ENCODE measurements at regions not wholly inside any gene's neighbourhood (a gene's known extent, or its start where the extent isn't known, plus 50 kb on each side); places are given as distances from the start of the nearest gene placed in this dataset.

DNA sequence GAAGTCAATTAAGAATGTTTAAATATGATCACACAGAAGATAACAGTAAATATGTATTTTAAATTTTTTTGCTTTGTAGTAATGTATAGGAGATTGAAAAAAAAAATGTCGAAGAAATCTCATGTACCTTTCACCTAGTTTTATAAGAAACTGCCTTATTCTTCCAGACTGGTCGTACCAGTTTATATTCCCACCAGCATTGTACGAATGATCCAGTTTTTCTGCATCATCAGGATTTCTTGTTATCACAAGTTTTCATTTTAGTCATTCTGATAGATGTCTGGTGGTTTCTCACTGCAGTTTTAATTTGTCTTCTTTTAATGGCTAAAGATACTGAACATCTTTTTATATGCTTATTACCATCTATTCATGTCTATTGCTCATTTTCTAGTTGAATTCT lies 101.8 kb upstream of the CTSC start:
- TF ChIP-seq YY1 (IDR thresholded peaks at IDR 0.05) = no peak
- TF ChIP-seq, protein P1, sequence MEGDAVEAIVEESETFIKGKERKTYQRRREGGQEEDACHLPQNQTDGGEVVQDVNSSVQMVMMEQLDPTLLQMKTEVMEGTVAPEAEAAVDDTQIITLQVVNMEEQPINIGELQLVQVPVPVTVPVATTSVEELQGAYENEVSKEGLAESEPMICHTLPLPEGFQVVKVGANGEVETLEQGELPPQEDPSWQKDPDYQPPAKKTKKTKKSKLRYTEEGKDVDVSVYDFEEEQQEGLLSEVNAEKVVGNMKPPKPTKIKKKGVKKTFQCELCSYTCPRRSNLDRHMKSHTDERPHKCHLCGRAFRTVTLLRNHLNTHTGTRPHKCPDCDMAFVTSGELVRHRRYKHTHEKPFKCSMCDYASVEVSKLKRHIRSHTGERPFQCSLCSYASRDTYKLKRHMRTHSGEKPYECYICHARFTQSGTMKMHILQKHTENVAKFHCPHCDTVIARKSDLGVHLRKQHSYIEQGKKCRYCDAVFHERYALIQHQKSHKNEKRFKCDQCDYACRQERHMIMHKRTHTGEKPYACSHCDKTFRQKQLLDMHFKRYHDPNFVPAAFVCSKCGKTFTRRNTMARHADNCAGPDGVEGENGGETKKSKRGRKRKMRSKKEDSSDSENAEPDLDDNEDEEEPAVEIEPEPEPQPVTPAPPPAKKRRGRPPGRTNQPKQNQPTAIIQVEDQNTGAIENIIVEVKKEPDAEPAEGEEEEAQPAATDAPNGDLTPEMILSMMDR (IDR thresholded peaks at IDR 0.05; ENCODE audit: low read depth, low read length, missing input control) = no peak
- TF ChIP-seq, protein P2, sequence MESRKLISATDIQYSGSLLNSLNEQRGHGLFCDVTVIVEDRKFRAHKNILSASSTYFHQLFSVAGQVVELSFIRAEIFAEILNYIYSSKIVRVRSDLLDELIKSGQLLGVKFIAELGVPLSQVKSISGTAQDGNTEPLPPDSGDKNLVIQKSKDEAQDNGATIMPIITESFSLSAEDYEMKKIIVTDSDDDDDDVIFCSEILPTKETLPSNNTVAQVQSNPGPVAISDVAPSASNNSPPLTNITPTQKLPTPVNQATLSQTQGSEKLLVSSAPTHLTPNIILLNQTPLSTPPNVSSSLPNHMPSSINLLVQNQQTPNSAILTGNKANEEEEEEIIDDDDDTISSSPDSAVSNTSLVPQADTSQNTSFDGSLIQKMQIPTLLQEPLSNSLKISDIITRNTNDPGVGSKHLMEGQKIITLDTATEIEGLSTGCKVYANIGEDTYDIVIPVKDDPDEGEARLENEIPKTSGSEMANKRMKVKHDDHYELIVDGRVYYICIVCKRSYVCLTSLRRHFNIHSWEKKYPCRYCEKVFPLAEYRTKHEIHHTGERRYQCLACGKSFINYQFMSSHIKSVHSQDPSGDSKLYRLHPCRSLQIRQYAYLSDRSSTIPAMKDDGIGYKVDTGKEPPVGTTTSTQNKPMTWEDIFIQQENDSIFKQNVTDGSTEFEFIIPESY (IDR thresholded peaks at IDR 0.05) = no peak
- TF ChIP-seq, protein P3, sequence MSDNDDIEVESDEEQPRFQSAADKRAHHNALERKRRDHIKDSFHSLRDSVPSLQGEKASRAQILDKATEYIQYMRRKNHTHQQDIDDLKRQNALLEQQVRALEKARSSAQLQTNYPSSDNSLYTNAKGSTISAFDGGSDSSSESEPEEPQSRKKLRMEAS (IDR thresholded peaks at IDR 0.05) = no peak
- TF ChIP-seq GABPA (IDR thresholded peaks at IDR 0.05 in 1 of 2, conservative IDR thresholded peaks at IDR 0.05 in 1 of 2) = no peak
- TF ChIP-seq JUND (IDR thresholded peaks at IDR 0.05) = no peak
- no peak for TF ChIP-seq SP1 (IDR thresholded peaks at IDR 0.05)
